Activated CD8-positive, alpha-beta memory T cell treated with anti-CD3 and anti-CD28 coated beads for 4 hours (primary cell): ENCODE measurements at regions not wholly inside any gene's neighbourhood (a gene's known extent, or its start where the extent isn't known, plus 50 kb on each side); places are given as distances from the start of the nearest gene placed in this dataset.

Source experiments
- DNase-seq, 2 donors: peaks; one replicate each; pipeline ENCODE4 v3.0.0-alpha.2; 2020; ENCODE audit warnings: low read depth in 2 of 2

GRCh38 chr13:109521719-109522118, 264.7 kb downstream of the IRS2 start:
- no peak for DNase-seq

DNA sequence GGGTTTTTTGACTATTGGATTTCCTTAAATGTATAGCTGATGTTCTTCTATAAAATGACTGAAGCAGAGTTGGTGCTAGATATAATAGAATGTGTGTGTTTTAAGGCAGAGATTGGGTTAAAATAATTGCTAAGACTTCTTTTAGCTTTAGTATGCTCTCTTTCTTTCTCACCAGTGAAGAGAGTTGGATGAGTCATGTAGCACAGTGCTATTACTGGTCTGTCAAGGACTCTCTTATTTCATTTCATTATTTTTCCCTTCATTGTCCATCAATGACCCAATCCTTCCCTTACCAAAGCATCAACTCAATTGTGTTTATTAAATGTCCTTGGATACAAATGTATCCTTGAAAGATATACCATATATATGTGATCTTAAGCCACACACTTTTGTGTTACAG, 268.9 kb downstream of the IRS2 start:
- no peak for DNase-seq

GRCh38 chr13:109516186-109516585, 270.2 kb downstream of the IRS2 start:
- no peak for DNase-seq

DNA sequence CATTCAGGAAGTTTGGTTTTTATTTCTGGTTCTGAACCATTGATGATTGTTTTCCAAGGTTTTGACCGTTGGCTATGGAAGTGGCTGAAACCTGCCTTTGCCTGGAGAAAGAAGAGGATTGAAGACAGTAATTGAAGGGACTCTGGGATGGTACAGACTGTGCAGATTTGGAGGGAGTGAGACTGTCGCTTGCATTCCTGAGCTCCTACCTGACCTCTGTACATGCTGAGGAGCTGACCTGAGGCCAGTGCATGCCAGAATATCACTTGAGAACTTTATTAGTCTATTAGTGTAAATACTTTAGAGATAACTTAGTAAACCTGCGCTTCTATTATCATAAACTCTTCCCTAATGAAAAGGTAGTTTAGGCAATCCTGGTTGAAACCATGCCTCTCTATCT, 276.4 kb downstream of the IRS2 start:
- no peak for DNase-seq

GRCh38 chr13:109509154-109509900, 277.1 kb downstream of the IRS2 start:
- no peak for DNase-seq

DNA sequence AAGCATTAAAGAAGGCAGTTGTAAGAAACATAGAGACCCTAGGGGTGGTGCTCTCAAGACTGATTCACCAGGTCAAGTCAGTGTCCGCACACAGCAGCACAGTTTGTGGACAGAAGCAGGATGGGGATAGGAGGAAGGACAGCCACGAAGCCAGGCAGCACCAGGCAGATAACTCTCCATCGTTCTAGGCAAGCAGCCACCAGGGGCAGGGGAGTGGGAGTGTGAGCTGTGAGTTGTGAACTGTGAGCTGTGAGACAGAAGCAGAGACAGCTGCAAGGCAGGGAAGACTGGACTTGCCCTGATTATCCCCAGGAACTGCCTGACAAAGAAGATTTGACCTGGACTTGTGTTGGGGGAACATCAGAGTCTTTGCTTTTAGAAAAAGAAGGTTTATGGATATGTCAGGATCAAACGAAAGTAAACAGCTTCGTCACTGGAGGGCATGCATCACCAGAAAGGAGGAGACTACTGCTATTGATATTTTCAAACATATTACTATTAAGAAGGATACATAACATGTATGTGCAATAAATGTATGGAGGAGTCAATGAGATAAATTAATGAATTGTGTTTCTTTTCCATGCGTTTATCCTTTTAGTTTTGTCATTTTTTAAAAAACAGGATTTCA, 286.1 kb downstream of the IRS2 start:
- DNase-seq, result no peak

GRCh38 chr13:109497917-109498316, 288.5 kb downstream of the IRS2 start:
- DNase-seq, result no peak

DNA sequence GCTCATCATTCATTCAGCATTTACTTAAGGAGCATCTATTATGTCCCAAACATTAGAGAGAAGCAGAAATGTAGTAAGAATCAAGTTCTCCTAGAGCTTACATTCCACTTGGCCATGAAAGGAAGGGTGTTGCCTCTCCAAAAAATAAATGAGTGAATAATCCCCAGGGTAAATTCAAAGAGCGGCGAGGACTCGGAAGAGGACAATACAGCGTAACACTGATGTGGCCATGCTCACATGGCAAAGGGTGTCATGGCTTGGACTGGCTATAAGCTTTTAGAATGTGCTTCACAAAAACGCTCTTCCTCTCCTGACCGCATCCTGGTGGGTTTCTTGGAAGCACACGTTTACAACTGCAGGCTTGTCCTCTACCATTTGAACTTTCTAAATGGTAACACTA, 290.2 kb downstream of the IRS2 start:
- no peak for DNase-seq

DNA sequence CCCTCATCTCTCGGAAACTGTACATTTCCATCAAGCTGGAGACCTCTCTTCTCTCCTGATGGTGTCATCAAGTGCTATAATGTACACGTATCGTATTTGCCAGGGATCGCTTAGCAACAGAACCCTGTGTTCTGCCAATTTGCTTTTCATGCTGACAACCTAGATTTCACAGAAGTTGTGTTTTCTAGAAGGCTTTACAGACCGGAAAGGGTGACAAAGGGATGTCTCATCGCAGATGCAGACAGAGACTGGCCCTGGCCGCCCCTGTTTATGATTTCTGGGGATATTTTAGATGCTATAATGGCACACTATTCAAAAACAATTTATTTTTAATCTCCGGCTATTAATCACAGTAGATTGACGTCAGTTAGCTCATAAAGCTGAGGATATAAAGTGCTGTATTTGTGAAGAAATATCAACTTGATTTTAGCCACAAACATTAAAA, 291.4 kb downstream of the IRS2 start:
- DNase-seq, result no peak

DNA sequence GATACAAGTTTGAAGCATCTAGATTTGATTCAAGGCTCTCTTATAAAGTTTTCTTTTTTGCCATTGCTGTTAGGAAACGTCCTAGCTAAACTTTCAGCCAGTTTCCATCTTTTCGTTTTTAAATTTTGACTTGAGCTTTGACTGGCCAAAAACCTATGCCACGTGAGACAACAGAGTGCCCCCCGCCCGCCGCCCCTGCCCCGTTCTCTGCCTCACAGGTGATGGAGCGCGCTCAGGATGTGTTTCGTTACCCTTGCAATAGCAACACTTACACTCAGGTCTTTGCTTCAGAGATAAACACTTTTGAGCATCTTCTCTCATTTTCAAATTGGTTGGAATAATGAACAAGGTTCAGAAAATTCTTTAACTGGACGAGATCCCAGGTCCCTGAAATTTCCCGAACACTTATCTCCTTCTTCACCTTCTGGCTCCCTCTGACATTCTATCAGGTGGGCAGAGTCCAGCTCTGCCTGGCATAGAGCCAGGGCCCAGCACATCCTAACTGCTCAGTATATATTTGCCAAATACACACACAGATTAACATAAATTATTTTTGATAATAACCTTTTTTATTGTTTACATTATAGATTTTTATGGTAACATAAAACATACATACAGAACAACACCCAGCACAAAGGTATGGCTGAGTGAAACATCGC, 301.1 kb downstream of the IRS2 start:
- DNase-seq, result no peak

DNA sequence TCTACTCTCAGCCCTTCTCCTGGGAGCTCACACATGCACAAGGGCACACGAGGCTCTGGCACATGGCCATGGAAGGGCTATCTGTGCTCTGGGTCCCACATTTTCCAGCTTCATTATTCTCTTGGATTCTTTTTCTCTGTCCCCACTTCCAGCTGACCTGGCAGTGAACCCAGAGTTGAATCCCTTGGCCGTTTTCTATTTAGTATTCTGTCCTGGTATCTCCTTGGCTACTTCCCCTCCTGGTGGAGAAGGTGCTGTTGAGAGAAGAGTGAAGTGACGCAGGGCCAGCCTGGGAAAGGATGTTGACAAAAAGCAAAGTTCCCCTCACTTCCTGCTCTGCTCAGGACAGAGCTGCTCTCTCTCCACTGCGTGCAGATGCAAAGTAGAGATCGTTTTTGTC, 303.1 kb downstream of the IRS2 start:
- DNase-seq, result no peak

- no peak for DNase-seq
Measured at GRCh38 chr13:109481040-109481439, 305.3 kb downstream of the IRS2 start.

GRCh38 chr13:109480011-109480955, 306.1 kb downstream of the IRS2 start:
- no peak for DNase-seq

DNA sequence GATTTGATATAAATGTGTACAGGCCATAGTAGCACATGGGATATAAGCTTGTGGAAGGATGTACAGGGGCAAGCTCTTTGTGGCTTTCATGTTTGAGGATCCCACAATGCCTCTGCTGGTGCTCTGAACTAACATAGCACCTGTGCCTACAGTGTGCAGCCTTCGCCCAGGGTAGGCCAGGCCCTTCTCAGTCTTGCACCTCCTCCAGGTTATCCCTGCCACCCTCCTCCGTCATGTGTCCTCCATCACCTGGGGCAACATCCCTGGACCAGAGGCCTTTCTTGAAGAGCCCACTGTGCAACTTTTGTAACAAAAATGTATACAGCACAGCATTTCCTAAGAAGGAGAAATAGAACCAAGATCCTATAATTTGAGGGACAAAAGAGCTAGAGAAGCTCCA, 306.8 kb downstream of the IRS2 start:
- DNase-seq, result no peak

- DNase-seq, result no peak
Measured at GRCh38 chr13:109476001-109476400, 310.4 kb downstream of the IRS2 start.

GRCh38 chr13:109468123-109468522, 318.3 kb downstream of the IRS2 start:
- DNase-seq, result no peak

DNA sequence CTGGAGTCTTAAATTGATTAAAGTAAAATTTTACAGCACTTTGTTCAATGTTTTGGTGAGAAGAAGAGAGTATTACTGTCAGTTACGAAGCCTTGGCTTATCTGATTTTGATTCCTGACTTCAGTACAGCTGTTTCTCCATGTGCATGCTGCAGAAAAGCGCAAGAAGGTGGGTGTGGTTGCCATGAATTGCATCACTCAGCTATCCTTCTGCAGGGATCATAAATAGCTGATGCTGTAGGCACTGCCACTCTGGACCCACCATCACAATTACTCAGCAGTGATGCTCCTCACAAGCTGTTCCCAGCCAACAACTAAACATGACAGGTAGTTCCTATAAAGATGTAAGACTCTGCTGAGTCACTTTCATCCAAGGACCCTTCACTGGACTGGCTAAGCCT, 321.2 kb downstream of the IRS2 start:
- DNase-seq, result no peak

GRCh38 chr13:109454167-109454917, 332.0 kb downstream of the IRS2 start:
- DNase-seq, result no peak

DNA sequence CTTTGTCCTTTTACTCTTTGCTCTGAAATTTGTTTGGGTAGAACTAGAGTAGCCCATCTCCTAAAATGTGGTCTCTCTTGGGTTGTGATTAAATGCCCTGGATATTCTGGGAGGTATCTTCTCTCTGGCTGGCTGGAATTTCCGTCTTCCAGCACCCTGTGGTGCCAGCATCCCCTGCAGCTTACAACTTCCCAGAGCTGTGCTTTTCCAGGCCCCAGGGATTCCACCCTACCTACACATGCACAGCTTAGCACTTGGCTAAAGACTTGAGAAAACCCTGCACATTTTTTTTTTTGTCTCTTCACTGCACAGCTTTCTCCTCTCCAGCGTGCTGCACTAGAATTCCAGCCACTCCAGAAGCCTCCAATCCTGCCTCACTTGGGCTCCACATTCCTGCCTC, 334.7 kb downstream of the IRS2 start:
- no peak for DNase-seq

DNA sequence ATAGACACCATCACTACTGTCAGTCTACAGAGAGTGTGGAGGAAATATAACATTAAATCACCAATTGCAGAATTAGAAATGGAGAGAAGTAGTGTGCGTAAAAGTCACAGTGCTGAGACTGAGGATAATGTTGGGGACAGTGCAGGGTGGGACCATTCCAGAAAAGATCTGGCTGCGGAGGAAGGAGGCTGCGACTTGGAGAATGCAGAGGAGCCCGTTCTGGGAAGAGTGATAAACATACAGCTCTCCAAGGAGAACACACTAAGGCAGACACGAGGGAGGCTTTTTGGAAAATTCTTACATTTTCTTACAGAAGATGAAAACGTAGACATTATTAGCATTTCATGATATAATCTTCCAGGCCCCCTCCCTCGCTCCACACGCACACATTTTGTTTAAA, 337.8 kb downstream of the IRS2 start:
- DNase-seq, result no peak

DNA sequence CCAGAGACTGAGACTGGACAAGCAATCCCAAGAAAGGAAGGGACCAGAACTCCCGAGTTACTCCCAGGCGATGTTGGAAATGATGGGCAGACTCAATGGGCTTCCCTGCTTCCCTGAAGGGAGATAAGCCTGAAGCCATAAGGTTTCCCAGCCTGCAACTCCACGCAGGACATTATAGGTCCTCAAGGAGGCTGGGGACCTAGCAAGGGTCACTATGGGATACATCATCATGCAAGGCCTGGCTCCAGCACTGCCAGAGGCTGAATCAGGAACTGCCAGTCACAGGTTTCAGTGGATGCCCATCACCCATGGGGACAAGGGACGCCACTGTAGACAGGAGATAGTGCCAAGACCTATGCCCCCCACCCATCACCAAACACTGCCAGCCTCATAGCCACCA, 338.7 kb downstream of the IRS2 start:
- no peak for DNase-seq
